Endodermal cell (in vitro differentiated cells): ENCODE measurements at regions not wholly inside any gene's neighbourhood (a gene's known extent, or its start where the extent isn't known, plus 50 kb on each side); places are given as distances from the start of the nearest gene placed in this dataset.
A peak's percentile ranks its signal among the peaks of the same experiment; 100 is the strongest.

Experiments used
- DNase-seq: peaks from one replicate; pipeline ENCODE4 v3.0.0-alpha.2; 2017
- H3K27ac ChIP-seq: 2 replicates; pipeline ENCODE4 v1.5.1; 2013; ENCODE audit warnings: mild to moderate bottlenecking, low read depth, low read length, moderate library complexity
- H3K27me3 ChIP-seq: 2 replicates; pipeline ENCODE4 v1.6.1; 2013; ENCODE audit warnings: mild to moderate bottlenecking, low read length, moderate library complexity; ENCODE audit not compliant: insufficient read depth, control insufficient read depth, poor library complexity, severe bottlenecking
- H3K36me3 ChIP-seq: 2 replicates; pipeline ENCODE4 v1.7.0; 2013; ENCODE audit warnings: mild to moderate bottlenecking, low read length, moderate library complexity; ENCODE audit not compliant: control insufficient read depth, insufficient read depth
- H3K4me1 ChIP-seq: one replicate; pipeline ENCODE4 v1.7.0; 2013; ENCODE audit warnings: low read length; ENCODE audit not compliant: control insufficient read depth, insufficient read depth
- H3K4me3 ChIP-seq: 2 replicates; pipeline ENCODE4 v1.5.1; 2013; ENCODE audit warnings: mild to moderate bottlenecking, low read length, moderate library complexity
- H3K9ac ChIP-seq: 2 replicates; pipeline ENCODE4 v1.6.1; 2013; ENCODE audit warnings: mild to moderate bottlenecking, low read length, moderate library complexity; ENCODE audit not compliant: poor library complexity, severe bottlenecking; ENCODE audit errors: extremely low read depth
- H3K9me3 ChIP-seq: 2 replicates; pipeline ENCODE4 v1.6.1; 2013; ENCODE audit warnings: mild to moderate bottlenecking, low read length, moderate library complexity; ENCODE audit not compliant: control insufficient read depth
- H3K27ac Mint-ChIP-seq: 2 replicates; pipeline ENCODE4 v1.8.0; 2020; ENCODE audit warnings: mixed read lengths
- H3K27me3 Mint-ChIP-seq: 2 replicates; pipeline ENCODE4 v1.8.0; 2021; ENCODE audit warnings: mild to moderate bottlenecking, mixed read lengths; ENCODE audit not compliant: insufficient read depth
- H3K36me3 Mint-ChIP-seq: 2 replicates; pipeline ENCODE4 v1.8.0; 2020; ENCODE audit warnings: low read depth, mixed read lengths
- H3K4me1 Mint-ChIP-seq: 2 replicates; pipeline ENCODE4 v1.8.0; 2020; ENCODE audit warnings: mixed read lengths
- H3K4me3 Mint-ChIP-seq: 2 replicates; pipeline ENCODE4 v1.8.0; 2020; ENCODE audit warnings: mild to moderate bottlenecking, moderate library complexity, mixed read lengths
- H3K9me3 Mint-ChIP-seq: 2 replicates; pipeline ENCODE4 v1.8.0; 2020; ENCODE audit warnings: mild to moderate bottlenecking, mixed read lengths
- WGBS, 2 experiments: methylation state at CpG; one replicate each; pipeline versions ENCODE4 v1.1.5 to v1.1.7; 2013; ENCODE audit warnings: missing lambda C conversion rate in 2 of 2, mixed read lengths in 1 of 2; ENCODE audit not compliant: insufficient coverage in 1 of 2, insufficient read length in 1 of 2; 5-methylcytosine and 5-hydroxymethylcytosine counted together
- TF ChIP-seq, protein P1 (sequence below): fragments of 200-600 bp; sonication (generic); conservative IDR thresholded peaks from 2 replicates; pipeline ENCODE4 v1.5.0; 2021; ENCODE audit warnings: antibody characterized with exemption, mild to moderate bottlenecking

DNA sequence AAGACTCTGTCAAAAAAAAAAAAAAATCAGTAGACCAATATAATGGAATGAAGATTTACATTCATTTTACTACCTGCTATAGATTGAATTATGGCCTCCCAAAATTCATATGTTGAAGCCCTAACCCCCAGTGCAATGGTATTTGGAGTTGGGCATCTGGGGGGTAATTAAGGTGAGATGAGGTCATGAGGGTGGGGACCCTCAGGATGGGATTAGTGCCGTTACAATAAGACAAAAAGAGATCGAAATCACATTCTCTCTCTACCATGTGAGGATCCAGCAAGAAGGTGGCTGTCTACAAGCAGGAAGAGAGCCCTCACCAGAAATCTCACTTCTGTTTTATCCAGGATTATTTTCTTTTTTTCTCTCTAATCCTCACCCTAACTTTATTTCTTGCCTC, 100.6 kb upstream of the LOC128125822 start:
- 87 to 100% methylated on average over 1 to 2 of the region's 2 CpGs for WGBS, 2 experiments
- H3K4me3 ChIP-seq, result no peak overlapping the region
- H3K9me3 Mint-ChIP-seq, result no peaks in the 10 kb centered on the region
- no peak overlapping the region for H3K4me3 Mint-ChIP-seq
- no peak for DNase-seq
- no peaks in the 10 kb centered on the region for H3K27me3 ChIP-seq
- H3K9ac ChIP-seq, result no peak overlapping the region
- H3K27me3 Mint-ChIP-seq, result no peaks in the 10 kb centered on the region
- no peaks in the 10 kb centered on the region for H3K36me3 ChIP-seq
- H3K27ac ChIP-seq, result no peak overlapping the region
- no peaks in the 10 kb centered on the region for H3K36me3 Mint-ChIP-seq
- H3K4me1 ChIP-seq, result no peaks in the 10 kb centered on the region
- H3K9me3 ChIP-seq, result no peaks in the 10 kb centered on the region
- H3K4me1 Mint-ChIP-seq, result no peaks in the 10 kb centered on the region
- TF ChIP-seq, protein P1, sequence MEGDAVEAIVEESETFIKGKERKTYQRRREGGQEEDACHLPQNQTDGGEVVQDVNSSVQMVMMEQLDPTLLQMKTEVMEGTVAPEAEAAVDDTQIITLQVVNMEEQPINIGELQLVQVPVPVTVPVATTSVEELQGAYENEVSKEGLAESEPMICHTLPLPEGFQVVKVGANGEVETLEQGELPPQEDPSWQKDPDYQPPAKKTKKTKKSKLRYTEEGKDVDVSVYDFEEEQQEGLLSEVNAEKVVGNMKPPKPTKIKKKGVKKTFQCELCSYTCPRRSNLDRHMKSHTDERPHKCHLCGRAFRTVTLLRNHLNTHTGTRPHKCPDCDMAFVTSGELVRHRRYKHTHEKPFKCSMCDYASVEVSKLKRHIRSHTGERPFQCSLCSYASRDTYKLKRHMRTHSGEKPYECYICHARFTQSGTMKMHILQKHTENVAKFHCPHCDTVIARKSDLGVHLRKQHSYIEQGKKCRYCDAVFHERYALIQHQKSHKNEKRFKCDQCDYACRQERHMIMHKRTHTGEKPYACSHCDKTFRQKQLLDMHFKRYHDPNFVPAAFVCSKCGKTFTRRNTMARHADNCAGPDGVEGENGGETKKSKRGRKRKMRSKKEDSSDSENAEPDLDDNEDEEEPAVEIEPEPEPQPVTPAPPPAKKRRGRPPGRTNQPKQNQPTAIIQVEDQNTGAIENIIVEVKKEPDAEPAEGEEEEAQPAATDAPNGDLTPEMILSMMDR, result no peak
- H3K27ac Mint-ChIP-seq, result no peak overlapping the region

DNA sequence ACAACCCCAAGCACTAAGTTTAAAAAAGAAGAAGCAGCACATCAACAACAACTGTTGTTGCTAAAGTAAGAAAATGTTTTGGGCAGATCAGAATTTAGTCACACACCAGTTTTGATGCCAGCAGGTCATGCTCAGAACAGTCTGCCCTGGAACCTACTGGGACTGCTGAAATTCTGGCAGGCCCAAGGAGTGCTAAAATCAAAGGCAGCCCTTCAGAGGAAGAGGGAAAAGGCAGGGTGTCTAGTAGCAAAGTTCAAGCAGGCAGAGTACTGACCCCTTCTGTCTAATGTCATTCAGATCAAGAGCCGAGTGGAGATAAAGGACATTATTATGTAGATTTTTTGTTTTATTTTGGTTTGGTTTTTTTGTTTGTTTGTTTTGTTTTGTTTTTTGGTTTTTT, 96.6 kb upstream of the LOC128125822 start:
- no peak for DNase-seq
- WGBS, 2 experiments, result 78% methylated on average over 1 of the region's 1 CpG; no CpG with 5 or more reads in 1 of the 2 experiments

DNA sequence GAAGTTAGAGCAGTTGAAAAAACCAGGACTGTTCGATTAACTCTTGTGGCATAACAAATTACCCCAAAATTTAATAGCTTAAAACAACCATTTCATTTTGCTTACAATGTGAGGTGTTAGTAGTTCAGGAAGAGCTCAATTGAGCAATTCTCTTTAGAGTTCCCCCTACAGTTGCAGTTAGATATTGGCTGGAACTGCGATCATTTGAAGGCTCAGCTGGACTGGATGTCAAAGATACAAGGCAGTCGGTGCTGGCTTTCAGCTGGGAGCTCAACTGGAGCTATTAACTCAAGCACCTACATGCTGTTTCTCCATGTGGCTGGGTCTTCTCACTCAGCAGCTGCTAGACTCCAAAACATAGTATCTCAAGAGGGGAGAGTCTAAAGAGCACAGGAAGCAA, 96.0 kb upstream of the LOC128125822 start:
- Mint-ChIP-seq H3K36me3 (no peaks in the 10 kb centered on the region), H3K4me1 (no peaks in the 10 kb centered on the region)
- 71 to 82% methylated on average over 1 to 3 of the region's 3 CpGs for WGBS, 2 experiments

More for the DNA sequence above, 96.6 kb upstream of the LOC128125822 start:
- Mint-ChIP-seq H3K4me1 (no peaks in the 10 kb centered on the region), H3K27ac (no peak overlapping the region), H3K4me3 (no peak overlapping the region), H3K9me3 (no peaks in the 10 kb centered on the region), H3K36me3 (no peaks in the 10 kb centered on the region), H3K27me3 (no peaks in the 10 kb centered on the region)
- H3K9me3 ChIP-seq, result no peaks in the 10 kb centered on the region
- no peak overlapping the region for H3K4me3 ChIP-seq
- TF ChIP-seq, protein P1, result no peak
- no peaks in the 10 kb centered on the region for H3K27me3 ChIP-seq
- no peak overlapping the region for H3K27ac ChIP-seq
- no peaks in the 10 kb centered on the region for H3K36me3 ChIP-seq
- H3K4me1 ChIP-seq, result no peaks in the 10 kb centered on the region
- H3K9ac ChIP-seq, result no peak overlapping the region

More for the DNA sequence above, 96.0 kb upstream of the LOC128125822 start:
- H3K4me1 ChIP-seq, result no peaks in the 10 kb centered on the region
- H3K27me3 ChIP-seq, result no peaks in the 10 kb centered on the region
- DNase-seq, result peak; percentile 44
- no peaks in the 10 kb centered on the region for H3K27me3 Mint-ChIP-seq
- no peak overlapping the region for H3K4me3 Mint-ChIP-seq
- H3K9me3 ChIP-seq, result no peaks in the 10 kb centered on the region
- TF ChIP-seq, protein P1, result no peak
- H3K9ac ChIP-seq, result no peak overlapping the region
- no peak overlapping the region for H3K27ac Mint-ChIP-seq
- H3K4me3 ChIP-seq, result no peak overlapping the region
- H3K27ac ChIP-seq, result no peak overlapping the region
- no peaks in the 10 kb centered on the region for H3K36me3 ChIP-seq
- H3K9me3 Mint-ChIP-seq, result no peaks in the 10 kb centered on the region
